Superior temporal gyrus (tissue), 1 donor: ENCODE measurements at regions not wholly inside any gene's neighbourhood (a gene's known extent, or its start where the extent isn't known, plus 50 kb on each side); places are given as distances from the start of the nearest gene placed in this dataset.

Experiments
- DNase-seq: peaks from one replicate; pipeline ENCODE4 v3.0.0-alpha.2; 2016; ENCODE audit errors: extremely low spot score

GRCh38 chr4:99712530-99712929, 54.9 kb upstream of the C4orf54 start:
- no peak for DNase-seq

DNA sequence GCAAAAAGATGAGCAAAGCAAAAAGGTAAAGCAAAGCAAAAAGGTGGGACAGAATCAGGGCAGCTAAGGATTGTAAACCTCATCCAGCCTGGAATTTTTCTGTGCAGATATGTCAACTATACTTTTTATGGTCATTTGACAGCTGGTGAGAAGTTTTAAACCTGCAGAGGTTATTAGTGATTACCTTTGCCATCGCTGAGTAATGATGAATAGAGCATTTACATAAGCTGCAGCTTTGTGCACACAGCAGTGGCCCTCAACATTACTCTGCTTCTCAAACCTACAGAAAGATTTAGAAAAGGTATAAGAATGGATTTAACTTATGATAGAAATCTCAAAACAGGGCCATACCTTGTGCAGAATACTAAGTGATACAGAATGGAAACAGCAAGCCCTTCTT, 54.5 kb upstream of the C4orf54 start:
- no peak for DNase-seq

DNA sequence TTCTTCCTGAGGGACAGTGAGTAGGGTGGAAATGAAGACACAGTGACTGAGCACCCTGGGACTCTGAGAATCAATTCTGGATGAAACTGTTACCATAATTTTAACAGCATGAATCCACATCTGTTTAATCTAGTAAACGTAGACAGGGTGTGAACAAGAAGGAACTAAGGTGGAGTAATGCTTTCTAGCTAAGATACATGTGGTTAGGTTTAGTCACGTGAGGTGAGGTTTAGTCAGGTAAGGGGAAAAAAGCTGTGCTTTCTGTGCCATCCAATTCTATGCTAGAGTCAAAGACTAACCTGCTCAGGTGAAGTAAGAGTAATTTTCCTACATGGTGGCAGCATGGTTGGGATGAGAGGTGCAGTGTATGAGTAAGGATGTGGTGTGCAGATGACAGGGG, 54.0 kb upstream of the C4orf54 start:
- no peak for DNase-seq

- no peak for DNase-seq
Observed at GRCh38 chr4:99710681-99711345, 53.2 kb upstream of the C4orf54 start.

DNA sequence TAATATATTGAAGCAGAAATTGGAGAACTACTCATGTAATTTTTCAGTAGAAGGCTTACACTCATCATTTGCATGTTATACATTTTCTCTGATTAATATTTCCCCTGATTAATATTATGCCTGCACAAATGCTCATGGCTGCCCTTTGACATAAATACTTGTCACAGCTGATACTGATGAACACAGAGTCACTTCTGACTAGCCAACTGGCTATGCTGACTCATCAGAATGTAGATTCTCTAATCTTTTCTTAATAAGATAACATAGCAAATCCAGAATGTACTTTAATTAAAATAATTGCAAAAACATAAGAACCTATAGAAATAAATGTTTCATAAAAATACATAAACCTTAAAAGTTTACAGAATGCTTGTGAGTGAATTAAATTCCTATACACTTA, 52.4 kb upstream of the C4orf54 start:
- no peak for DNase-seq

- no peak for DNase-seq
Observed at GRCh38 chr4:99708551-99708950, 50.9 kb upstream of the C4orf54 start.
